RKO (cell line): ENCODE measurements at regions not wholly inside any gene's neighbourhood (a gene's known extent, or its start where the extent isn't known, plus 50 kb on each side); places are given as distances from the start of the nearest gene placed in this dataset.

Experiments
- DNase-seq: peaks from one replicate; pipeline ENCODE4 v3.0.0-alpha.2; 2016; ENCODE audit warnings: low spot score

GRCh38 chr2:8542381-8543059, 139.3 kb upstream of the ID2 start:
- DNase-seq = no peak

DNA sequence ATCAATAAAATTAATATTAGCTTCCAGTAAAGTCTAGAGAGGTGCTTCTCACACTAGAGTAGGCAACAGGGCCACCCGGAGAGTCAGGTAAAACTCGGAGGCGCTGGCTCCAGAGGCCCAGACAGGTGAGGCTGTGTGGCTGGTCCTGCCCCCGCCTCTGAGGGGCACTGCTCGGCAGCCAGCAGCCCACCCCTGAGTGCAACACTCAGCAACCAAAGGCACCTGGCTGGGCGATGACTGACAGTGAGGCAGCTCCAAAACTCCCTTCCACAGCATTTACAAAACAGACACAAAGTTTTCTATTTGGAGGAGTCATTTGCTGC, 138.8 kb upstream of the ID2 start:
- no peak for DNase-seq

DNA sequence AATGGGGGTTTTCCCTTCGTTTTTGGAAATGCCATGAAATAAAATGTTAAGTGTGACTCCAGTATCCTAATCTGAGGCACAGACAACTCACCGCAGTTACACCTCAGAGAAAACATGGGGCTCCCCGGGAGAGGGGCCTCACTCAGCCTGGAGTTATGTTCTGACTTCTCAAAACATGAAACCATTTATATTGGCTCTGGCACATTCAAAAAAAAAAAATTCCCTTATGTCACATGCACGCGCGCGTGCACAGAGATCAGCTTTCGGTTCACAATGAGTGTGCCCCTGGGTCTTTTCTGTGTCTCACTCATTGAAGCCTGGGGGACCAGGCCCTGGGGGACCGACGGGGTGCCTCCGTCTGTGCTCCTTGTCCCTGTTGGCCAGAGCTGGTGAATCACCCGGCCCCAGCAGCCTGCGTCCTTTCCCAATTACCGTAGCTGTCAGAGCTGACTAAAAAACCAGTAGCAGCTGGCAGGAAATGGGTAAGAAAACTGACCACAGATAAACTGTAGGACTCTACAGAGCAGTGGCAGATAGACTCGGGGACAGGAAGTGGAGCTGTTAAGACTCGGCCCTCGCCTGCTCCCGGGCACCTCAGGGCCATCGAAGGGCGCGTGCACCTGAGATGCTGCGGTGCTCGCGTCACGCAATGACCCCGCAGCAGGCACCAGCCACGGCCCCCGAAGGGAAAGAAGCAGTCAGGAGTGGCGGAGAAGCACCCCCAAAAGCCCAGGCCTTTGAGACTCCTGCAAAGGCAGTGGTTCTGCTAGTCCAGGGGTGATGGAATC, 138.3 kb upstream of the ID2 start:
- peak; percentile 70 for DNase-seq

DNA sequence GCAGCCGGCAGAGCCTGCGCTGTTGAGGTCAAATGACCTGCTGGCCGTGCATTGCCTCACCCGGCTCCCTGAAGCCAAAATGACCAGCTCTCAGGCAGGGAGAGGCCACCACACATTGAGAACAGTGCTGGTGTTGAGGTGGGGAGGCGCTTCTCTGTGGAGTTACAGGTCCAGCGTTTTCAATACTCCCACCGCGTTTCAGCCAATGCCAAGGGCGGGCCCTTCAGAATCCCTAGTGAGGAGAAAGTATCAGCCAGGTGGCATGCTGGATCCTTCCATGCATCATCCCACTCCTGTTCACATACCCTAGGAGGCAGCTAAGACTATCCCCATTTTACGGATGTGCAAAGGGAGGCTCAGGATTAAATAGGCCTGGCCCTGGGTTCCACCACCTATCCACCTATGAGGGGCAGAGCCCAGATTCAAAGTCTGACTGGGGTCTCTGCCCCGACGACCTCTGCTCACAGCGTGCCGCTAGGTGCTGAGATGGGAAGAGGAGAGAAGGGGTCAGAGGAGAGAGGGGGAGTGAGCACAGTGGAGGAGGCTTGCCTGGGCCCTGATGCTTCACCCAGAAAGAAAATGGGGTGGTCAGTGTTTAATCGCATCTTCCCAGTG, 137.6 kb upstream of the ID2 start:
- no peak for DNase-seq

GRCh38 chr2:8544786-8545694, 136.8 kb upstream of the ID2 start:
- DNase-seq = peak; percentile 74

DNA sequence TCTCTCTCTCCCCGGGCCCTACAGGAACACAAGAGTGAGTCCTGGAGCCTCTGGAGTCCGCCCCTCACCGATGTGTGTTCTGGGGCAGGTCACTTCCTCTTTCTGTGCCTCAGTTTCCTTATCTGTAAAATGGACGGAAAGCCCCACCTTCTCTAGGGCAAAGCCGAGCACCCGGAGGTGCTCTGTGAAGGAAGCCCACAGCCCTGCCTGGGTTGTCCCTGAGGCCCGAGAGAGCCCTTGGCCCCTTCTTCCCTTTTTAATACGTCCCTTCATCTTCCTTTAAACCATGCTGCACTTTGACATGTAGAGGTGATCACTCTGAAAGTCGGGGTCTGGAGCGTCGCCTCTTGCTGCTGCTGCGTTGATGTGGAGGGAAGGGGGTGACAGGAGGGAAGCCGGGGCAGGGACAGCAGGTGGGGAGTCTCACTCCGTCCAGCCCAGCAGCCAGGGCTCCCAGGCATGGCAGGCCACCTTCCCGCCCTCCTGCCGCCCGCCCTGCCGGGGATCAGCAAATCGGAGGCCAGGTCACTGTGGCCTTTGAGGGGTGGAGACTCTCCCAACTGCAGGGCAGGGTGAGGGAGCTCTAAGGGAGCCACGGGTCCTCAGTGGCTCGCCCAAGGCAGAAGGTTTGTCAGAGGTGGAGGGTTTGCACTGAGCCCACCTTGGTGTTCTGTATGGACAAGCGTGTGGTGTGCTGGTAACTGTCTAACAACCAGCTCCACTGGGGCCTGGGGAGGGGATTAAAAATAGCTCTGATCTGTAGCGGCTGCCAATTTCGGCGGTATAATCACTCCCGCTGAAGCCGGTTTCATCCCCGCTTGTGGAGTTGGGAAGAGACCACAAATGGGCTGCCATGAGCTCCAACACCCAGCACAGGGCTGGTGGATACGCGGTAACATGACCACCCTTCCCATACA, 135.9 kb upstream of the ID2 start:
- DNase-seq = no peak

DNA sequence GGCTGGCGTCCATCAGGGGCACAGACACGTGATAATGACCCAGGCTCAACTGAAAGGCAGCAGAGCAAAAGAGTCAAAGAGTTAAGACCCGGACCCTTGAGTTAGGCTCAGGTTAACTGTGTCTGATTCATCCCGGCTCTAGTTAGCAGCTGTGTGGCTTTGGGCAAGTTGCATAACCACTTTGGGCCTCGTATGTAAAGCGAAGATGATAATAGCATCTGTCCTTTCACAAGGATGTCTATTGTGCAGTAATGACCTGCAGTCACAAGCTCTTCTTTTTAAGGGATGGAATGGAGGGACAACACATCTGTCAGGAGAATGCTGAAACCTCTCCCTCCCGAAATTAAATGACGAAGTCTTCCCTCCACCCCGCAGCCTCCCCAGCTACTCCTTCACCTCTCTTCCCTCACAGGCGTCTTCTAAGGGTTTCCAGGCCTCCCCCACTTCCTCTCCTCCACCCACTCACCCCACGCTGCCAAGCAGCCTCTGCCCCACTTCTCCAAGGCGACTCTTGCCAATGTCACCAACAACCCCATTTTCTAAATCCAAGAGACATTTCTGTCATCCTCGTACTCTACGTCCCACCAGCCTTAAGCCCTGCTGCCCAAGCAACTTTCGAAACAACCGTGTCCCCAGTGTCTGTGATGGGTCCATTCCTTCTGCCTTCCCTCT, 135.1 kb upstream of the ID2 start:
- DNase-seq = no peak

DNA sequence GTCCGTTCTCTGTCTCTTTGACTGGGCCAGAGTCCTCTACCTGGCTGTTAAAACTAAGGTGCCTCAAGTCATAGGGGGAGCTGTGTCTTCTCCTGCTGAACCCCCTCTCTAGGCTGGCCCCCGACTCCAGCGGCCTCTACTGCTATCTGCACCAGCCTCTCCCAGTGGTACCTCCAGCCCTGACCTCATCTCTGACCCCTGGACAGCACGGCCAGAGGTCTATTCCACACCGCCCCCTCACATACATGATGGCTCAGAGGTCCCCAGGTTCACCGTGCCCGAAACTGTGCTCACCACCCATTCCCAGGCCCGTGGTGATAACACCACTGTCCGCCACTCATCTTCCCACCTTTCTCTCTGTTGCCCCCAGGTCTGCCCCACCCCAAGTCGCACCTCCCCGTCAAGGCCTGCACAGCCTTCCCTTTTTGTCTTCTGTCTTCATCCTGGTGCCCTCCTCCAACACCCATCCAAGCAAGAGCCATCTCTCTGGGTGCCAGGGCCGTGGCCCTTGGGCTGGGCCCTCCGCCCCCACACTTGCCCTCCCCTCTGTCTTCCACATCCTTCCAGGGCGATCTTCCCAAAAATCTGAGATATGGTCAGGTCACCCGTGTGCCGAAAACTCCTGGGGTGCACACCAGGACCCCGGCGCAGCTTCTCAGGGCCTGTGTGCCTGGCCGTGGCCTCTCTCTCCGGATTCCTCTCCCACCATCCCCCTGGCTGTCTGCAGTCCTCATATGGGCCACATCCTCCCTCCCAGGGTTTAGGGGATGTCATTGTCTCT, 134.4 kb upstream of the ID2 start:
- no peak for DNase-seq

DNA sequence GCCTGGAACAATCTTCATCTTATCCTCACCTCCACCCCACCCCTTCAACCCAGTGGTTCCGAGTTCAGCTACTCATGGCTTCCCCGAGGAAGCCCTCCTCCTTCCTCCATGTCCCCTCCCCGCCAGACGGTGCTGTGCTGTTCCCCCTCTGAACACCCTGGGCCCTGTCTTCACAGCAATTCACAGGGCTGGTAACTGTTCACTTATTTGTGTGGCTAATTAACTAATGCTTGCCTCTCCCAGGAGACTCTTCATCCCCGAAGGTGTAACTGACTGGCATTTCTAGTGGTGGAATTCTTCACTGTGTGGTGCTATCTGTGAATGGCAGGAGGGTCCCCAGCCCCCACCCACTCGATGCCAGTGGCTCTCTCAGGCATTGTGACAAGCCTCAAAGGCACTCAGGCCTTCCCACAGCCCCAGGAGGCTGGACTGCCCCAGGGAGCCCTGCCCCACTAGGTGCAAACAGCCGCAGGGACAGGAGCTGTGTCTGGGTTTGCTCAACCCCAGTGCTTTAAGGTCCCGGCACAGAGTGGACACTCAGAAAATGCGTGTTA, 133.7 kb upstream of the ID2 start:
- DNase-seq = no peak

- DNase-seq = no peak
Measured at GRCh38 chr2:8548619-8549150, 133.2 kb upstream of the ID2 start.

DNA sequence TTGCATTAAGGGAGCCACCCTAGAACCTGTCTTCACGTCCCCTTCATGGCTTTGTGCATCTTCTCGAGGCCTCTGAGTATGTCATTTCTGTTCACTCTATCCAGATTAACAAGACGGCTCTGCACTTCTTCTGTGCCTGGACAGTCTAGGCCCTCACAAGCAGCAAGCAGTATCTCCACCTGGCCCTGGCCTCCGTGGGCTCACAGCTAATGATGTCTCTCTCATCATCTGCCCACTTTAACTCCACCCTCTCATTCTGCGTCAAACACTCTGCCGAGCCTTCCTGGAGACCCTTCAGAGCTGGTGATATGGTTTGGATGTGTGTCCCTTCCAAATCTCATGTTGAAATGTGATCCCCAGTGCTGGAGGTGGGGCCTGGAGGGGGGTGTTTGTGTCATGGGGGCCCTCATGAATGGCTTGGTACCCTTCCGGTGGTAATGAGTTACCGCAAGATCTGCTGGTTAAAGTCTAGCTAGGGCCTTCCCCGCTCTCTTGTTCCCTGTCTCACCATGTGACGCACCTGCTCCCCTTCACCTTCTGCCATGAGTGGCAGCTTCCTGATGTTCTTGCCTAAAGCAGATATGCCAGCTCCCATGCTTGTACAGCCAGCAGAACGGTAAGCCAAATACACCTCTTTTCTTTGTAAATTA, 132.5 kb upstream of the ID2 start:
- DNase-seq = no peak

DNA sequence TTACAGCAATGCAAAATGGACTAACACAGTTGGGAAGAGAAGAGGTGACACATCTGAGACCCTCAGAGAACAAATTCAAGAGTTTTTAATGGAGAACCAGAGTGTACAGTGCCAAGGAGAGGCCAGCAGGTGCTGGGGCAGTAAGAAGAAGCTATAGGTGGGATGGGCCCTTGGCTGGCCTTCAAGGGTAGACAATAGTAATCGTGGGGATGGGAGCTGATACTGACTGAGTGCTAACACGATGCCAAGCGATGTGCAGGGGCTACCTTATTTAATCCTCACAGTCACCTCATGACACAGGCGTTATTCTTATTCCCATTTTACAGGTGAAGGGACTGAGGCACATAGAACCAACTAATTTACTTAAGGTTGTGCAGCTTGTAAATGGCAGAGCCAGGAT, 131.9 kb upstream of the ID2 start:
- DNase-seq = no peak

- no peak for DNase-seq
Measured at GRCh38 chr2:8550481-8550880, 131.4 kb upstream of the ID2 start.

GRCh38 chr2:8550937-8551621, 130.8 kb upstream of the ID2 start:
- DNase-seq = no peak

GRCh38 chr2:8551622-8552074, 130.2 kb upstream of the ID2 start:
- DNase-seq = no peak

DNA sequence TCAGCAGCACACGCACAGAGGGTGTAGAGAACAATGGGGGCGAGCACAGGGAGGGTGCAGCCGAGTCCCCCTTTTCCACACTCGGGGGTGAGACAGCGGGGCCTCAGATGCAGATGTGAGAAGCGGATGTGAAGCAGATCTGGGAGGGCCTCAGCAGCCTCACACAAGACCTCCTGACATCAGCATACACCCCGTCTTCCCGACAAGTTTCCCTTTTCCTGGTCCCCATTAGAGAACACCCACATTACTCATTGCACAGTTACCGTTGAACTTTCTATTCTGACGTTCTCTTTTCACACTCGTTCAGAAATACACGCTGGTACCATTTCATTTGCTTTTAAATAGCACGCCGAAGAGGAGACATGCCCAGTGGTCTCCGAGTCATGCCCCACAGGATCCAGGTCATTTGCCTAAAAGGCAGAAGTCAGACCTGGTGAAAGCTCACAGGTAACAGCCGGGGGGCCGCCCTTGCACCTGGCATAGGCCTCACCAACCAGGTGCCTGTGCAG, 129.5 kb upstream of the ID2 start:
- DNase-seq = no peak

- no peak for DNase-seq
Measured at GRCh38 chr2:8553643-8554042, 128.2 kb upstream of the ID2 start.

DNA sequence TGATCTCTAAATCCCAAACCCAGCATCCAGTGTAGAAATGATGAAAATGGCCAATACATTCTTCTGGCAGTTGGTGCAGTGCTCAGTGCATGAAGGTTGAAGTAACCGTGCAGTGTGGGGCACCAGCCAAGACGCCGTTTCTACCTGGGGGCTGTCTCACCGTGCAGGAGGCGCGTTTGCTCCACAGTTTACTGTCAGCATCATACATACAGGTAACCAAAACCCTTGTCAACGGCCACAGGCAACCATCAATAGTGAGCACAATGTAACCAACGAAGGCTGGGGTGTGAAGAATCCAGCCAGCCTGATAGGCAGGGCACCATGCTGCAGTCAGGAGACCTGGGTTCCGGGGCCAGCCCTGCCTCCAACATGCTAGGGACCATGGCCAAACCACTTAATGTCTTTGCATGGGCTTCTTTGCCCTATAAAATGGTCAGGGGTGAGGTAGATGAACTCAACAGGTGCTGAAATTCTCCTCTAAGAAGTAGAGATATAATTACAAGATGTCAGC, 127.5 kb upstream of the ID2 start:
- DNase-seq = no peak
